ENCODE measurements at regions not wholly inside any gene's neighbourhood (a gene's known extent, or its start where the extent isn't known, plus 50 kb on each side); places are given as distances from the start of the nearest gene placed in this dataset.

DNA sequence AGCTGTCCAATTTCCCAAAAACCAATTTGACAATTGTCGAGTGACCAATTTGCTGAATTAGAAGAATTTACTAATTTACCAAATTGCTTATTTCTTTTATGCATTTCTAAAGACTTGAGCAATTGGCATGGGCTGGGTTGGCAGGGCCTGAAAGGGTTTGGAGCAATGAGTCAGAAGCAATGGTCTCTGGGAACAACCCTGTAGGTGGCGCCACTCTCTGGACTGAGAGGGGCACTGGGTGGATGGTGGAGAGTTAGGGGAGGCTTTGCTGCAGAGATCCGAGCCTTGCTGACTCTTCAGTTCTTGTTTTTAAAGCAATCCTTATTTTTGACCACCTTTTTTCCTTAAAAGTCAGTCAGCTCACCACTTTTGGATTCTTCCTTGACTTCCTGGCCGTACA lies 71.5 kb upstream of the RPS23 start:
- Histone ChIP-seq H3K79me2 (ENCODE audit: insufficient read depth, low read length) (no peaks in the 10 kb centered on the region), H3K4me1 (ENCODE audit: control insufficient read depth in 1 of 2, insufficient read depth in 2 of 2, low read length in 2 of 2) (peaks cover 11 to 51% of the 10 kb centered on the region in 2 experiments; a peak in 3 of 4 replicates), H3K9me2 (ENCODE audit: insufficient read depth) (no peaks in the 10 kb centered on the region), H3K9ac (ENCODE audit: low read length) (no peak overlapping the region), H3K27ac (ENCODE audit: low read depth, low read length) (no peak overlapping the region), H3K27me3 (ENCODE audit: insufficient read depth, low read length) (no peaks in the 10 kb centered on the region), H3K4me2 (ENCODE audit: low read length) (no peak overlapping the region), H3K4me3 (replicated peaks in 1 of 2; ENCODE audit: low read depth in 1 of 2, low read length in 2 of 2) (no peak overlapping the region), H3K36me3 (ENCODE audit: control insufficient read depth in 1 of 2, insufficient read depth in 2 of 2, low read length in 2 of 2) (no peaks in the 10 kb centered on the region), H2AFZ (ENCODE audit: low read depth, low read length, poor library complexity, severe bottlenecking) (no peak overlapping the region), H4K20me1 (ENCODE audit: insufficient read depth) (no peaks in the 10 kb centered on the region), H3K9me3 (ENCODE audit: control insufficient read depth in 1 of 2, insufficient read depth in 1 of 2, low read depth in 1 of 2, low read length in 2 of 2) (no peaks in the 10 kb centered on the region)
- DNase-seq (ENCODE audit: low read depth, low spot score) (no peak), ATAC-seq (peak; percentile 55; the same call in 1 of the 2 replicates)
- ChIA-PET CTCF (interaction anchor here (1.2 to 4.1 kb wide), 5 partner anchors 15 to 1362 kb away, joined by 3 to 16 read pairs (median 8); no protein-coding TSS in a partner anchor), RAD21 (ENCODE audit: low non-redundant PET in 1 of 2, low total read pairs in 2 of 2, uncharacterized antibody in 2 of 2, unreplicated experiment in 2 of 2) (no interaction called here), POLR2A (no interaction called here)
- intact Hi-C loops (cut with micrococcal nuclease) = loop anchor here (5.0 to 10.0 kb wide), 6 partner anchors 293 to 1365 kb away; partner anchors contain the start of genes TMEM167A and XRCC4
- no peak for TF ChIP-seq POLR2AphosphoS5 (IDR thresholded peaks at IDR 0.05; ENCODE audit: low read depth, low read length)
- TF ChIP-seq RAD21 (IDR thresholded peaks at IDR 0.05; ENCODE audit: low read depth) = peak; percentile 34; the same call in 1 of the 2 replicates
- TF ChIP-seq TCF7L2 (IDR thresholded peaks at IDR 0.05; ENCODE audit: borderline replicate concordance, extremely low read depth, insufficient read depth, insufficient read length) = peak; percentile 52
- no peak for TF ChIP-seq CEBPB (IDR thresholded peaks at IDR 0.05; ENCODE audit: low read depth)
- TF ChIP-seq, protein P1, sequence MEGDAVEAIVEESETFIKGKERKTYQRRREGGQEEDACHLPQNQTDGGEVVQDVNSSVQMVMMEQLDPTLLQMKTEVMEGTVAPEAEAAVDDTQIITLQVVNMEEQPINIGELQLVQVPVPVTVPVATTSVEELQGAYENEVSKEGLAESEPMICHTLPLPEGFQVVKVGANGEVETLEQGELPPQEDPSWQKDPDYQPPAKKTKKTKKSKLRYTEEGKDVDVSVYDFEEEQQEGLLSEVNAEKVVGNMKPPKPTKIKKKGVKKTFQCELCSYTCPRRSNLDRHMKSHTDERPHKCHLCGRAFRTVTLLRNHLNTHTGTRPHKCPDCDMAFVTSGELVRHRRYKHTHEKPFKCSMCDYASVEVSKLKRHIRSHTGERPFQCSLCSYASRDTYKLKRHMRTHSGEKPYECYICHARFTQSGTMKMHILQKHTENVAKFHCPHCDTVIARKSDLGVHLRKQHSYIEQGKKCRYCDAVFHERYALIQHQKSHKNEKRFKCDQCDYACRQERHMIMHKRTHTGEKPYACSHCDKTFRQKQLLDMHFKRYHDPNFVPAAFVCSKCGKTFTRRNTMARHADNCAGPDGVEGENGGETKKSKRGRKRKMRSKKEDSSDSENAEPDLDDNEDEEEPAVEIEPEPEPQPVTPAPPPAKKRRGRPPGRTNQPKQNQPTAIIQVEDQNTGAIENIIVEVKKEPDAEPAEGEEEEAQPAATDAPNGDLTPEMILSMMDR (IDR thresholded peaks at IDR 0.05 in 2 of 3, conservative IDR thresholded peaks at IDR 0.05 in 1 of 3; ENCODE audit: borderline replicate concordance in 1 of 3, insufficient read depth in 1 of 3, low read depth in 2 of 3, low read length in 2 of 3) = peak in 2 of 3 experiments; percentile 74 to 78; a peak in 4 of 6 replicates
- no peak for TF ChIP-seq FOSL1 (IDR thresholded peaks at IDR 0.05; ENCODE audit: low read depth)
- BruUV-seq (replicated peaks) = no TSS peak
